Activated CD4-positive, alpha-beta T cell treated with anti-CD3 and anti-CD28 coated beads, Interleukin-2, amount 10 ng/mL, durations not matched to agents 24 days and 14 days (primary cell): ENCODE measurements at regions not wholly inside any gene's neighbourhood (a gene's known extent, or its start where the extent isn't known, plus 50 kb on each side); places are given as distances from the start of the nearest gene placed in this dataset.
"Not testable (repeated sequence)": the region's sequence is repeated elsewhere in the genome, so short reads cannot be mapped to it uniquely, and the experiment has no call there.

ENCODE experiments used
- DNase-seq: peaks from one replicate; pipeline ENCODE4 v3.0.0; 2022
- H3K27ac Mint-ChIP-seq: one replicate; pipeline ENCODE4 v1.8.0; 2022; ENCODE audit warnings: mild to moderate bottlenecking, mixed read lengths
- H3K27me3 Mint-ChIP-seq: one replicate; pipeline ENCODE4 v1.8.0; 2022; ENCODE audit warnings: mixed read lengths
- H3K36me3 Mint-ChIP-seq: one replicate; pipeline ENCODE4 v1.8.0; 2022; ENCODE audit warnings: low read depth, mild to moderate bottlenecking, mixed read lengths
- H3K4me1 Mint-ChIP-seq: one replicate; pipeline ENCODE4 v1.8.0; 2021; ENCODE audit warnings: mixed read lengths
- H3K4me3 Mint-ChIP-seq: one replicate; pipeline ENCODE4 v1.8.0; 2022; ENCODE audit warnings: mild to moderate bottlenecking, moderate library complexity, mixed read lengths
- H3K9me3 Mint-ChIP-seq: one replicate; pipeline ENCODE4 v1.8.0; 2021; ENCODE audit warnings: mixed read lengths
- intact Hi-C: fragments of 100-400 bp; cut with micrococcal nuclease; formaldehyde crosslinking; loops from one replicate; pipeline ENCODE4 v1.15.1; 2023

DNA sequence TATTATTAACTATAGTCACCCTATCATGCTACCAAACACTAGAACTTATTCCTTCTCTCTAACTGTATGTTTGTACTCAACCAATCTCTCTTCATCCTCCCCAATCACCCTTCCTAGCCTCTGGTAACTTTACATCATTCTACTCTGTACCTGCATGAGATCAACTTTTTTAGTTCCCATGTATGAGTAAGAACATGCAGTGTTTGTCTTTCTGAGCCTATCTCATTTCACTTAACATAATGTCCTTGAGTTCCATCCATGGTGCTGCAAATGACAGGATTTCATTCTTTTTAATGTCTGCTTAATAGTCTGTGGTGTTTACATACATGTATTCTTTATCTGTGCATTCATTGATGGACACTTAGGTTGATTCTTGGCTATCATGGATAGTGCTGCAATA lies 108.9 kb upstream of the RFX8 start:
- peaks cover 4% of the 10 kb centered on the region for H3K36me3 Mint-ChIP-seq
- H3K4me3 Mint-ChIP-seq, result no peak overlapping the region
- intact Hi-C loops, result no loop called here
- H3K9me3 Mint-ChIP-seq, result peaks cover 25% of the 10 kb centered on the region
- H3K27ac Mint-ChIP-seq, result no peak overlapping the region
- peaks cover 16% of the 10 kb centered on the region for H3K27me3 Mint-ChIP-seq
- peaks cover 5% of the 10 kb centered on the region for H3K4me1 Mint-ChIP-seq
- DNase-seq, result no peak

DNA sequence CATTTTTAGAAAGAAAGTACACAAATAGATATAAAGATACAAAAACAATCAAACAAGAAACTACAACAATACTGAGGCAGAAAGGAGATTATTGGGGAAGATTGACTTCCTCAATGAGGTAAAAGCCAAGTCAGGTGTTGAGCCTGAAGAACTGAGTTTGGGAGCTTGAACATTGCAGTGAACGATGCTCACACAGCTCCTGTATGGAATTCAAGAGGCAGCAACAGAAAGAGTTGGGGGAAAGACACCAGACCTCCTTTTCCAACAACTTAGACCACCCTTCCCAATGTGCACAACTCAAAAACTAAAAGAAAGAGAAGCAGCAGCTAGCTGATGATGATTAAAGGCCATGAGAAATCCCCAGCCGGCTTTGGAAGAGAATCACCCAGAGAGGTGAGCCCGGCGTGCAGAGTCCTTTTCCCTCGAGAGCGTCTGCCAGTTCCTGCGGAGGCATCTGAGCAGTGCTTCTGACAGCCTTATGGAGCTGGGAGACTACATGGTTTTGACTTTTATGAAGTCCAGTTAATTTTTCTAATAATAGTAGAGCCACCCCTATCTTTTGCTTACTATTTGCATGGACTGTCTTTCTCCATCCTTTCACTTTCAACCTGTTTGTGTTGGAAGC lies 106.9 kb upstream of the RFX8 start:
- Mint-ChIP-seq H3K27ac (no peak overlapping the region), H3K4me1 (peaks cover 17% of the 10 kb centered on the region), H3K9me3 (peaks cover 19% of the 10 kb centered on the region), H3K36me3 (peaks cover 4% of the 10 kb centered on the region), H3K27me3 (peaks cover 12% of the 10 kb centered on the region), H3K4me3 (no peak overlapping the region)
- intact Hi-C loops, result no loop called here
- DNase-seq, result no peak

DNA sequence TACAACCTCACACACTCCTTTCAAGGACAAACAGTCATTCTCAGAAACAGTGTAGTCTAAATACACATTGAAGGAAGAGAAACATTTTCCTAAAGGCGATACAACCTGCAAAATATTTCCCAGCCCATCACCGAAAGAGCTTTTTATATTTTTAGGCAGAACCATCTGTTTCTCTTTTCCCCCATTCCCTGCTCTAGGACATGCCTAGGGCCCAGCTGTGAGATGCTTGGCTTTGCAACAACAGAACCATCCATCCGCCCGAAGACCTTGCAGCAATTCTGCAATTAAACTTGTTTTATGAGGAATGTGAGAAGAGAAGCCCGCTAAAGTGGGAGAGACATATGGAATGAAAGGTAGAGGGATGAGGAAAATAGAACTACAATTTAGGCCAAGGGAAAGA lies 105.6 kb upstream of the RFX8 start:
- DNase-seq, result no peak
- Mint-ChIP-seq H3K4me1 (peaks cover 24% of the 10 kb centered on the region), H3K4me3 (no peak overlapping the region), H3K27ac (no peak overlapping the region), H3K27me3 (peaks cover 8% of the 10 kb centered on the region), H3K9me3 (peaks cover 13% of the 10 kb centered on the region), H3K36me3 (peaks cover 4% of the 10 kb centered on the region)
- intact Hi-C loops, result no loop called here

DNA sequence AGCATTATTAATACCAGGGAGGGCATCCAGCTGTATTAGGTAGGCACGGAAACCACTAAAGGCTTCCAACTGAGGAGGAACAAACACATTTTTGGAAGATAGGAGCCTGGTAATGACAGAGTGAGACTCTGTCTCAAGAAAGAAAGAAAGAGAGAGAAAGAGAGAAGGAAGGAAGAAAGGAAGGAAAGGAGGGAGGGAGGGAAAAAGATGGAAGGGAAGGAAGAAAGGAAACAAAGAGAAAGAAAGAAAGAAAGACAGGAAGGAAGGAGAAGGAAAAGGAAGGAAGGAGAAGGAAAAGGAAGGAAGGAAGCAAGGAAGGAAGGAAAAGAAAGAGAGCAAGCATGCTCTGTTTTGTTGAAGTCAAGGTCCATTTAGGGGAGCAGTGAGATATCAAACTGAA lies 103.8 kb upstream of the RFX8 start:
- intact Hi-C loops, result no loop called here
- Mint-ChIP-seq H3K4me1 (peaks cover 31% of the 10 kb centered on the region), H3K36me3 (peaks cover 4% of the 10 kb centered on the region), H3K27me3 (peaks cover 3% of the 10 kb centered on the region), H3K4me3 (no peak overlapping the region), H3K27ac (no peak overlapping the region), H3K9me3 (peaks cover 13% of the 10 kb centered on the region)
- no peak for DNase-seq

DNA sequence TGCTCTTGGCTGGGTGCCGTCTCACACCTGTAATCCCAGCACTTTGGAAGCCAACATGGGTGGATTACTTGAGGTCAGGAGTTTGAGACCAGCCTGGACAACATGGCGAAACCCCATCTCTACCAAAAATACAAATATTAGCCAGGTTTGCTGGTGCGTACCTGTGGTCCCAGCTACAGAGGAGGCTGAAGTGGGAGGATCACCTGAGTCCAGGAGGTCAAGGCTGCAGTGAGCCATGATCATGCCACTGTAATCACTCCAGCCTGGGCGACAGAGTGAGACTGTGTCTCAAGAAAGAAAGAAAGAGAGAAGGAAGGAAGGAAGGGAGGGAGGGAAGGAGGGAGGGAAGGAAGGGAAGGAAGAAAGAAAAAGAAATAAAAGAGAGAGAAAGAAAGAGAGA lies 103.2 kb upstream of the RFX8 start:
- peaks cover 31% of the 10 kb centered on the region for H3K4me1 Mint-ChIP-seq
- H3K27ac Mint-ChIP-seq, H3K36me3 Mint-ChIP-seq, H3K4me3 Mint-ChIP-seq, intact Hi-C loops, H3K27me3 Mint-ChIP-seq, DNase-seq: not testable (repeated sequence)
- H3K9me3 Mint-ChIP-seq, result peaks cover 13% of the 10 kb centered on the region

DNA sequence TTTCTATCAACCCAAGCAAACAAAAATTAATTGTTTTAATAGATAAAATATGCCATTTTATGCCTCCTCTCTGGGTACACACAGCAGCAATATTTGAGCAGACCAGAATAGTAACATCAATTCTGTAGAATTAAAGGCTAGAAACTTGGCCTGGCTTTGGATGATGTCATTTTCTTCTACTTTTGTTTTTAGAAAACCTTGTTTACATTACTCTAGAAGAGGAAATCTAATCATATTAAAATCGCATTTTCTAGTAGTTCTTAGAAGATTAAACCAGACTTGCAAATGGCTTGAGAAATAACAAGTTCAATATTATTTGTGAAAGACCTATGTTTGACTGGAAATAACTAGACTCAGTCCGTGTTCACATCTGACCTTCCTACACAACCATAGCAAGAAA lies 102.3 kb upstream of the RFX8 start:
- intact Hi-C loops, result no loop called here
- Mint-ChIP-seq H3K27me3 (peaks cover under 1% of the 10 kb centered on the region), H3K36me3 (peaks cover 6% of the 10 kb centered on the region), H3K27ac (no peak overlapping the region), H3K9me3 (peaks cover 13% of the 10 kb centered on the region), H3K4me3 (no peak overlapping the region), H3K4me1 (peaks cover 34% of the 10 kb centered on the region)
- no peak for DNase-seq

DNA sequence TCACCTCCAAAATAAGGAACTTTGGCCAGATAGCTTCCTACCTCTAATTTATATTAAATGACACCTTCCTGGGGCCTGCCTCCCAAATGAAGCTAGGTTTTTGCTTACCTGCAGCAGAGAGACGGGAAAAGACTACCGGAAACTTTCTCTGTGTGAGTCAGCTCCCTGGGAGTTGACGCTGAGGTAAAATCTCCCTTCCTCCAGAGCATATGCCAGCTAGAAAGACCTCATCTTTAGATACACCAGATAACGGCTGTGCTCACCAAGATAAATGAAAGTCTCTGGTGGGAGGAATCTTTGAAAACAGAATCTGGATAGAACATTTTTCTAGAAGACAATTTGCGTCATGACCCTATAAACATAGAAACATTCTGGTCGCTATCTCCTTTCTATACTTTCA lies 99.7 kb upstream of the RFX8 start:
- Mint-ChIP-seq H3K4me1 (peaks cover 41% of the 10 kb centered on the region), H3K36me3 (peaks cover 8% of the 10 kb centered on the region), H3K9me3 (peaks cover 14% of the 10 kb centered on the region), H3K4me3 (no peak overlapping the region), H3K27ac (peak overlapping the region; percentile 6), H3K27me3 (no peaks in the 10 kb centered on the region)
- intact Hi-C loops, result no loop called here
- DNase-seq, result no peak

DNA sequence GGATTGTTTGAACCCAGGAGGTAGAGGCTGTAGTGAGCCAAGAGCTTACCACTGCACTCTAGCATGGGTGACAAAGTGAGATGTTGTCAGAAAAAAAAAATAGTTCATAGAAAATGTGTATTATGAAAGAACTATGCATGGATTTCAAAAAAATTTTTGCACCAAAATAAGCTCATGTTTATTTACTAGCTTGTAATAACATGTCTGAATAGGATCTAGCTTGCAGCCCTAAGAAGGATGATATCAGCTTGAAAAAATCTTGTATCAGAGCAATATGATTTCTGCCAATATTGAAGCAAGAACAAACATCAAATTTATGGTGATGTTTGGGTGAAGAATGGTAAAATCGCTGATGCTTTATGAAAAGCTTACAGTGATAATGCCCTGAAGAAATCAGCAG lies 97.0 kb upstream of the RFX8 start:
- H3K9me3 Mint-ChIP-seq, result peaks cover 4% of the 10 kb centered on the region
- peaks cover 5% of the 10 kb centered on the region for H3K36me3 Mint-ChIP-seq
- H3K4me1 Mint-ChIP-seq, result peaks cover 35% of the 10 kb centered on the region
- no peak overlapping the region for H3K27ac Mint-ChIP-seq
- no peak for DNase-seq
- peaks cover 1% of the 10 kb centered on the region for H3K27me3 Mint-ChIP-seq
- no peak overlapping the region for H3K4me3 Mint-ChIP-seq
- intact Hi-C loops, result no loop called here

DNA sequence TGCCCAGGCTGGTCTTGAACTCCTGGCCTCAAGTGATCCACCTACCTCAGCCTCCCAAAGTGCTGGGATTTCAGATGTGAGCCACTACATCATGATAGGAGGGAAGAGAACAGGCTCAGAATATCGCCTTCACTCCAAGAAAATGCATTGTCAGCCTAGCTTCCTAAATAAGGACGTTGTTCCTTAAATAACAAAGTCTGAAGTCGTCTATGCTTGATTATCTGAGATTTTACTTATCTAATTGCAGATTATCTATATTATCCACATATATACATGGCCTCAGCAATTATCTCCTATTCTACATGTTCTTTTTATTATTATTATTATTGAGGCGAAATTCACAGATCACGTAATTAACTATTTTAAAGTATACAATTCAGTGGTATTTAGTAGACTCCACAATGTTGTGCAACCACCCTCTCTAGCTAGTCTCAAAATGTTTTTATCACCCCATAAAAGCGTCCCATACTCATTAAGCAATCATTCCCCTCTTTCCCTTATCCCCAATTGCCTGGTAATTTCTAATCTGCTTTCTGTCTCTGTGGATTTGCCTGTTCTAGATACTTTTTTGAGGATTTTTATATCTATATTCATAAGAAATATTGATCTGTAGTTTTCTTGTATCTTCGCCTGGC lies 95.1 kb upstream of the RFX8 start:
- Mint-ChIP-seq H3K27me3 (peaks cover 5% of the 10 kb centered on the region), H3K9me3 (peaks cover 4% of the 10 kb centered on the region), H3K36me3 (peaks cover 5% of the 10 kb centered on the region), H3K4me1 (peaks cover 32% of the 10 kb centered on the region), H3K27ac (no peak overlapping the region), H3K4me3 (no peak overlapping the region)
- intact Hi-C loops, result no loop called here
- no peak for DNase-seq

DNA sequence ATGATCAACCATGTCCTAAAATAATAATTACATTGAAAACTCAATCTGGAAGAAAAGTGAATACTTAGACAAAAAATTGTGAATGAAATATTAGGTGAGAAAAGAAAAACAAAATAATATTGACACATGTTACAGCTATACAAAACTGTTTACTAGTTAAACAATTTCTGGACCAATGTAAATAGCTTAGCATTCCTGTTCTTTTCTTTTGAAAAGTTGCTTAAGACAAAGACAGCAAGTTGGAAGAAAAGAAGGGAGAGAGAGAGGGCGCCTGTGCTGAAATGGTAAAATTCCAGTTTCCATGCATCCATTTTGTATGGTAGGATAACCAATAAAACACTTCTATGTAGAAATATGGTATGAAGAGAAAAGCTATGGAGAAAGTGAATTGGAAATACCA lies 94.1 kb upstream of the RFX8 start:
- no peak for DNase-seq
- H3K4me1 Mint-ChIP-seq, result peaks cover 28% of the 10 kb centered on the region
- intact Hi-C loops, result no loop called here
- H3K36me3 Mint-ChIP-seq, result peaks cover 7% of the 10 kb centered on the region
- peaks cover 5% of the 10 kb centered on the region for H3K27me3 Mint-ChIP-seq
- H3K4me3 Mint-ChIP-seq, result no peak overlapping the region
- peaks cover 4% of the 10 kb centered on the region for H3K9me3 Mint-ChIP-seq
- no peak overlapping the region for H3K27ac Mint-ChIP-seq

DNA sequence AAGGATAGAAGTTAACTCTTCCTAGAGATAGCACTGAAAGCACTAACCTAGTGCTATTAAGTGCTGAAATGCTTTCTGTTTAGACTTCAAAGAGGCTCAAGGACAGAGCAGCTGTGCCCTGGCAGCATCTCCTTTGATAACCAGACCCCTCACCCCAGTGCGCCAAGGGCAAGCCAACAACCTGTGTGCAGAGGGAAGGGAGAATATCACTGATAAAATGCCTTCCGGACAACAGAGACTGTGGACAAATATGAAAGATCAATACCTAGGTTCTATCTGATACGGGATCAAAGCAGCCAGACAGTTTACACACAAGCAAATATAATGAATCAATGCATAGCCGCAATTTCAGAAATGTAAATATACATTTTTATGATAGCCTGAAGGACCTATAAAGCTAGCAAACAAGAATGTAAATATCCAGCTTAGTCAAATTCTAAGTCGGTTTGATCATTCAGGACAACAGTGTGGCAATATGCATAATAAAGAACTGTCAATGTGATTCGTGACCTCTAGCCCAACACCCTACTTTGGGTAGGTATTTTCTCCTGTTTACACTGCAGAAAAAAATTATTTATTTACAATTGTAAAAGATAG lies 91.8 kb upstream of the RFX8 start:
- Mint-ChIP-seq H3K36me3 (peaks cover 7% of the 10 kb centered on the region), H3K9me3 (peaks cover 9% of the 10 kb centered on the region), H3K4me1 (peaks cover 36% of the 10 kb centered on the region), H3K27me3 (peaks cover 5% of the 10 kb centered on the region), H3K27ac (no peak overlapping the region), H3K4me3 (no peak overlapping the region)
- intact Hi-C loops, result no loop called here
- no peak for DNase-seq

DNA sequence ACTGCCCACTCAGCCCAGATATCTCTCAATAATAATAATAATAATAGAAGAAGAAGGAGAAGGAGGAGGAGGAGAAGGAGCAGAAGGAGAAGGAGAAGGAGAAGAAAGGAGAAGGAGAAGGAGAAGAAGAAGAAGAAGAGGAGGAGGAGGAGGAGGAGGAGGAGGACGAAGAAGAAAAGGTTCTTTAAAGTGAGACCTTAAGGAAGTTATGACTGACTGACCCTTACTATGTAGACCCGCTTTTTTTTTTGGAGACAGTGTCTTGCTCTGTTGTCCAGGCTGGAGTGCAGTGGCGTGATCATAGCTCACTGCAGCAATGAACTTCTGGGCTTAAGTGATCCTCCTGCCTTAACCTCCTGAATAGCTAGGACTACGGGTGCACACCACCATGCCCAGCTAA lies 88.9 kb upstream of the RFX8 start:
- Mint-ChIP-seq H3K9me3 (peaks cover 22% of the 10 kb centered on the region), H3K4me3 (no peak overlapping the region), H3K36me3 (peaks cover 23% of the 10 kb centered on the region), H3K27ac (no peak overlapping the region), H3K4me1 (peaks cover 39% of the 10 kb centered on the region), H3K27me3 (peaks cover 5% of the 10 kb centered on the region)
- no peak for DNase-seq
- intact Hi-C loops, result no loop called here

DNA sequence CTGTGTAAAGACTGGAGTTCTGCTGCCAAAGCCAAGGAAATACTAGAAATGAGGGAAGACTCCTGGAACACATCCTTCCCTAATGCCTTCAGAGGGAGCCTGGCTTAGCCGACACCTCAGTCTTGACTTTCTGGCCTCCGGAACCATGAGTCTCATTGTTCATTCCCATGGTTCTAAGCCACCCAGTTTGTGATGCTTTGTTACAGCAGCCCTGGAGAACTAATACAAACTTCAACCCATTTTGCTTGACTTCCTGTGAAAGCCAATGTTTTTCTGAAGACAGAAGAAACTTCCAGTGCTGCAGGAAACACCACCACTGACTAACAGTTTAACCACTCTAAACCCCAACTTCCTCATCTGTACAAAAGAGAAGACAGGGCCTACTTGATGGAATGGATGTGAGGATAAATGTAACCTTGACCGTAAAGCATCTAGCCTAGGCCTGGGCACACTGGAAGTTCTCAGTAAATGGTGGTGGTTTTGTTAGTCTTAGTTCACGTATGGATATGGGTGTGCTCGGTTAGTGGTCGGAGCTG lies 85.9 kb upstream of the RFX8 start:
- Mint-ChIP-seq H3K4me1 (peaks cover 31% of the 10 kb centered on the region), H3K27ac (peak overlapping the region; percentile 81), H3K27me3 (no peaks in the 10 kb centered on the region), H3K36me3 (peaks cover 26% of the 10 kb centered on the region), H3K9me3 (peaks cover 22% of the 10 kb centered on the region), H3K4me3 (peak overlapping the region; percentile 46)
- DNase-seq, result peak; percentile 66
- intact Hi-C loops, result no loop called here

DNA sequence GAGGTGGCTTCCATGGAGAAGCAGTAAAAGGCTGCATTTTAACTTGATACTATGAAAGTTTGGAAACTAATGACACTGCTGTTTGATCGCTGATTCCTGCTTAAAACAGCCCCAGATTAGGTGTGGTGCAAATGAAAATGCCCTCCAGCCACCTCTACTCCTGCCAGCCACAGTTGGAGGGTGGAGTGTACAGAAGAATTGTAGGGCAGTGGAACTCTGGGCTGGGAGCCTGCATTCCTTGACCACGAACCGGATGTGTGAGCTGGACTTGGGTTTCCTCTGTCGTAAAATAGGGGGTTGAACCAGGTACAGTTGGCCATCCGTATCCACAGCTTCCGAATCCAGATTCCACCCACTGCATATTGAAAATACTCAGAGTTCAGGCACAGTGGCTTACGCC lies 84.6 kb upstream of the RFX8 start:
- H3K9me3 Mint-ChIP-seq, result peaks cover 22% of the 10 kb centered on the region
- no peak for DNase-seq
- peaks cover 26% of the 10 kb centered on the region for H3K36me3 Mint-ChIP-seq
- peaks cover 32% of the 10 kb centered on the region for H3K4me1 Mint-ChIP-seq
- no peak overlapping the region for H3K4me3 Mint-ChIP-seq
- intact Hi-C loops, result no loop called here
- H3K27ac Mint-ChIP-seq, result no peak overlapping the region
- no peaks in the 10 kb centered on the region for H3K27me3 Mint-ChIP-seq
